ENCODE measurements at regions not wholly inside any gene's neighbourhood (a gene's known extent, or its start where the extent isn't known, plus 50 kb on each side); places are given as distances from the start of the nearest gene placed in this dataset.

DNA sequence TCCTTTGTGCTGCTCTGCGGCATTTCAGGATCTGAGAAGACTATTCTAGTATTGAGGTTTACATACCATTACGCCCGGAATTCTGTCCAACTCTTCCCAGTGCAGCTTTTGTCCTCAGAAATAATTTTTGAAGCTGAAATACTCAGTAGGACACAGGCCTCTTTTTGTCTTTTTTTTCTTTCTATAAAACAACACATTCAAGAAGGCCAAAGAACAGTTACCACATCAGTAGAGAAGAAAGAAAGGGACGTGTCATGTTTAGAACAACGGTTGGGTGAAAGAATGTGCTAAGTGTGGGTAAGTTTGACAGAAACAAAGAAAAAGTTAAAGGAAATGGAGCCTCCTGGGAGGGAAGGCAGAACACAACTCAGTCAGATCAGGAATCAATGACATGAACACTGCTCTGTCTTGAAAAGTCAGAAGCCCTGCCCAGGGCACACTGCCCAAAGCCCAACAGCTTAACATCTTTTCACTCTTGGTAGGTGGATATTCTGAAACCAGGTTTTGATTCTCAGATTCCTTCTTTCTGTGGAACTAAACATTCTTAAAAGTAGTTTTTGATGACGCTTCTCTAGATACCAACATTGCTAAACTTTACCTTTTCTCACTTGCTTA, 198.6 kb upstream of the CWC22 start:
- Mint-ChIP-seq H3K4me3 (peak overlapping the region; percentile 33), H3K36me3 (ENCODE audit: low read depth) (no peaks in the 10 kb centered on the region), H3K27ac (ENCODE audit: unreplicated experiment) (peak overlapping the region; percentile 87), H3K27me3 (ENCODE audit: low read depth) (no peaks in the 10 kb centered on the region), H3K4me1 (peaks cover 75% of the 10 kb centered on the region), H3K9me3 (peaks cover 12% of the 10 kb centered on the region)
- DNase-seq (ENCODE audit: low read depth, low spot score): peak; percentile 3
- TF ChIP-seq CTCF (conservative IDR thresholded peaks at IDR 0.05): no peak

DNA sequence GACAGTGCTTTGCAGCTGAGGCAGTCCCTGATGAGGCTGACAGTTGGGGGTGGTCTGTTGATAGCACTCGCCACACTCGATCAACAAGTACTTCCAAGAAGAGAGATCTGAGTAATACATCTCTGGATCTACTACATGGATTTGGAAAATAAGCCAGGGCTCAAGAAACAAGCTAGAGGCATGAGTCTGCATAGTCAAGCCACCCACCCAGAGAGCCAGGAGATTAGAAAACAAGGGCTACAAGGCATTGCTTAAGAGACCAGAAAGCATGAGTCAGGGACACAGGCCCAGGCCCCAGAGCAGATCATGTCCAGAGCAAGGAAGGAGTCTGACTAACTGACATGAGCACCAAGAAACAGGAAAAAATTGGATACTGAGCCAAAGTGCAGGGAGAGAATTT, 196.9 kb upstream of the CWC22 start:
- Mint-ChIP-seq H3K27me3 (ENCODE audit: low read depth) (no peaks in the 10 kb centered on the region), H3K9me3 (peaks cover 8% of the 10 kb centered on the region), H3K4me3 (no peak overlapping the region), H3K36me3 (ENCODE audit: low read depth) (no peaks in the 10 kb centered on the region), H3K27ac (ENCODE audit: unreplicated experiment) (peak overlapping the region; percentile 58), H3K4me1 (peaks cover 68% of the 10 kb centered on the region)
- DNase-seq (ENCODE audit: low read depth, low spot score): no peak
- no peak for TF ChIP-seq CTCF (conservative IDR thresholded peaks at IDR 0.05)

DNA sequence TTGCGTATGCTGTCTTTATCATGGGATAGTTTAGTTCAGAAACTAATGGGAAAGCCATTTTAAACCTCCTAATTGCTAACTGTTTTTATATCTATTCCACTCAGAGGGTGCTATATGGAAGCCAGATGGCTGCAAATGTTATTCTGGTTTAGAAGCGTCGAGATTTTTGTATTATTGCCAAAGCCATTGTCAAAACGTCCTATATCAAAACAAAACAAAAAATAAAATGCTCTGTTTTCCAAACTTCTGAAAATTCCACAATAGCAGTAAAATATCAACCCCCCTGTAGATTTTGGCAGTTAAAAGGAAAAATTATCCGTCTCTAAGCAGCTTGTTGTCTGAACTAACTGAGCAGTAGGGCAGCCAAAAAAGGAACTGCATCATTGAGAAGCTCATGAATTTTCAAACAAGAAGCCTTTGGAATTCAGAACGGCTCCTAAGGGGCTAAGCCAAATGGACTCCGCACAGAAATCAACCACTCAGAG, 195.4 kb upstream of the CWC22 start:
- no peaks in the 10 kb centered on the region for H3K27me3 Mint-ChIP-seq (ENCODE audit: low read depth)
- no peak for DNase-seq (ENCODE audit: low read depth, low spot score)
- H3K36me3 Mint-ChIP-seq (ENCODE audit: low read depth): no peaks in the 10 kb centered on the region
- no peak overlapping the region for H3K27ac Mint-ChIP-seq (ENCODE audit: unreplicated experiment)
- H3K4me3 Mint-ChIP-seq: no peak overlapping the region
- H3K4me1 Mint-ChIP-seq: peaks cover 53% of the 10 kb centered on the region
- no peak for TF ChIP-seq CTCF (conservative IDR thresholded peaks at IDR 0.05)
- H3K9me3 Mint-ChIP-seq: peaks cover 2% of the 10 kb centered on the region

- no peak for TF ChIP-seq CTCF (conservative IDR thresholded peaks at IDR 0.05)
- no peak for DNase-seq (ENCODE audit: low read depth, low spot score)
- Mint-ChIP-seq H3K27ac (ENCODE audit: unreplicated experiment) (peak overlapping the region; percentile 73), H3K36me3 (ENCODE audit: low read depth) (no peaks in the 10 kb centered on the region), H3K4me1 (peaks cover 14% of the 10 kb centered on the region), H3K4me3 (no peak overlapping the region), H3K9me3 (peaks cover 7% of the 10 kb centered on the region), H3K27me3 (ENCODE audit: low read depth) (no peaks in the 10 kb centered on the region)
These were observed 189.4 kb upstream of the CWC22 start for GRCh38 chr2:180196419-180196977.

DNA sequence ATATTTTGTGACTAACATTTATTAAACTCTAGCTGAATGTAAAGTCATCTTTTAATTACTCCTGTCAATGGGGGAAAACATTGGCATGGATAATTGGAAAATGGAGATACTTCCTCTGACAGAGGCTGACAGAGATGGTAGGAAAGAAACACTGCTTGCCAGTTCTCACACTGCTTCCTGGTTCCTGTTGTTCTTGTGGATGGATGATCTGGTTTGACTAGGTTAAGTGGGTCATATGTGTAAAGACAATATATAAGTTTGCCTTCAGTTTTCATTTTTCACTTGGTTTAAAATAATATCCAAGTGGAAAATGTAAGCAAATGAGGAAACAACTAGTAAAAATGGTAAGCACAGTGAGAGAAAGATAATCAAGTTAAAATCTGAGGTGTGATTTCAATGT, 188.8 kb upstream of the CWC22 start:
- no peaks in the 10 kb centered on the region for H3K36me3 Mint-ChIP-seq (ENCODE audit: low read depth)
- no peak for TF ChIP-seq CTCF (conservative IDR thresholded peaks at IDR 0.05)
- no peak overlapping the region for H3K27ac Mint-ChIP-seq (ENCODE audit: unreplicated experiment)
- peaks cover 7% of the 10 kb centered on the region for H3K9me3 Mint-ChIP-seq
- no peak for DNase-seq (ENCODE audit: low read depth, low spot score)
- peaks cover 10% of the 10 kb centered on the region for H3K4me1 Mint-ChIP-seq
- H3K27me3 Mint-ChIP-seq (ENCODE audit: low read depth): no peaks in the 10 kb centered on the region
- H3K4me3 Mint-ChIP-seq: no peak overlapping the region
